Panc1 (cell line): ENCODE measurements at regions not wholly inside any gene's neighbourhood (a gene's known extent, or its start where the extent isn't known, plus 50 kb on each side); places are given as distances from the start of the nearest gene placed in this dataset.

ENCODE experiments used
- ATAC-seq: fragments of 200-7000 bp; cut with Tn5 transposase; 2 replicates; pipeline ENCODE4 v1.9.1; 2020; ENCODE audit warnings: mild to moderate bottlenecking, moderate library complexity
- BruUV-seq: library from RNA; stranded (reverse); fragments of 400-500 nt; replicated peaks from 2 replicates; lab custom pipeline; 2021; lab: Mats Ljungman, UMichigan
- CTCF ChIA-PET: fragments of 300-600 bp; sonication (Branson Sonifier 250); formaldehyde crosslinking; loops from one replicate; lab custom pipeline; 2022; ENCODE audit warnings: antibody characterized with exemption; lab: Charles Lee
- POLR2A ChIA-PET: fragments of 300-600 bp; sonication (Branson Sonifier 250); formaldehyde crosslinking; loops from one replicate; lab custom pipeline; 2022; ENCODE audit warnings: antibody characterized with exemption; lab: Charles Lee
- DNase-seq: peaks from one replicate; pipeline ENCODE4 v3.0.0-alpha.2; 2010; ENCODE audit warnings: low read depth, low spot score
- H3K27ac ChIP-seq: 2 replicates; pipeline ENCODE4 v1.5.1; 2011; ENCODE audit warnings: mild to moderate bottlenecking, low read length, inconsistent platforms
- H3K27me3 ChIP-seq: fragments of 200-500 bp; sonication (Bioruptor generic); 2 replicates; pipeline ENCODE4 v1.6.0; 2014; ENCODE audit warnings: low read length, inconsistent platforms; ENCODE audit not compliant: control insufficient read depth, insufficient read depth
- H3K36me3 ChIP-seq: fragments of 200-500 bp; sonication (Bioruptor generic); 2 replicates; pipeline ENCODE4 v1.5.1; 2014; ENCODE audit warnings: inconsistent platforms, mild to moderate bottlenecking, low read length, moderate library complexity; ENCODE audit not compliant: control insufficient read depth, insufficient read depth
- H3K4me1 ChIP-seq: 2 replicates; pipeline ENCODE4 v1.5.1; 2011; ENCODE audit warnings: inconsistent platforms, mild to moderate bottlenecking, low read length, moderate library complexity; ENCODE audit not compliant: control insufficient read depth, insufficient read depth
- H3K4me3 ChIP-seq, 2 experiments: 2 replicates each; pipeline ENCODE4 v1.5.1; 2011 to 2012; ENCODE audit warnings: low read depth in 2 of 2, low read length in 2 of 2, mild to moderate bottlenecking in 2 of 2, inconsistent platforms in 1 of 2, moderate library complexity in 1 of 2
- H3K9me3 ChIP-seq: fragments of 200-500 bp; sonication (Bioruptor generic); 2 replicates; pipeline ENCODE4 v1.5.1; 2014; ENCODE audit warnings: low read depth, mild to moderate bottlenecking, inconsistent platforms, low read length, moderate library complexity; ENCODE audit not compliant: control insufficient read depth, insufficient read depth
- POLR2AphosphoS5 ChIP-seq: IDR thresholded peaks from 2 replicates; pipeline ENCODE4 v1.6.1; 2012; ENCODE audit warnings: mild to moderate bottlenecking, low read depth, low read length, moderate library complexity
- SIN3A ChIP-seq: IDR thresholded peaks from 2 replicates; pipeline ENCODE4 v1.6.1; 2012; ENCODE audit warnings: low read depth, mild to moderate bottlenecking, low read length, moderate library complexity, borderline replicate concordance; ENCODE audit not compliant: insufficient read depth
- TCF7L2 ChIP-seq: IDR thresholded peaks from 2 replicates; pipeline ENCODE4 v1.6.1; 2011; ENCODE audit warnings: mild to moderate bottlenecking, low read depth, low read length, inconsistent platforms
- in situ Hi-C: cut with HindIII; loops from 2 replicates; pipeline ENCODE4 v1.10.0; 2016; ENCODE audit warnings: low sequenced_read_pairs, low pct_unique_long_range_greater_than_20kb
- intact Hi-C: fragments of 100-400 bp; cut with micrococcal nuclease; formaldehyde crosslinking; loops from one replicate; pipeline ENCODE4 v1.10.0; 2022; ENCODE audit not compliant: unreplicated experiment
- TF ChIP-seq, protein P1 (sequence below): fragments of 450-650 bp; IDR thresholded peaks from 2 replicates; pipeline ENCODE4 v1.5.1; 2017; ENCODE audit warnings: mild to moderate bottlenecking
- TF ChIP-seq, protein P2 (sequence below), 2 experiments: IDR thresholded peaks; 2 replicates each; pipeline ENCODE4 v1.6.1; 2011 to 2012; ENCODE audit warnings: low read depth in 2 of 2, control low read depth in 1 of 2, low read length in 1 of 2, mild to moderate bottlenecking in 1 of 2, moderate library complexity in 1 of 2; ENCODE audit not compliant: insufficient read depth in 1 of 2

DNA sequence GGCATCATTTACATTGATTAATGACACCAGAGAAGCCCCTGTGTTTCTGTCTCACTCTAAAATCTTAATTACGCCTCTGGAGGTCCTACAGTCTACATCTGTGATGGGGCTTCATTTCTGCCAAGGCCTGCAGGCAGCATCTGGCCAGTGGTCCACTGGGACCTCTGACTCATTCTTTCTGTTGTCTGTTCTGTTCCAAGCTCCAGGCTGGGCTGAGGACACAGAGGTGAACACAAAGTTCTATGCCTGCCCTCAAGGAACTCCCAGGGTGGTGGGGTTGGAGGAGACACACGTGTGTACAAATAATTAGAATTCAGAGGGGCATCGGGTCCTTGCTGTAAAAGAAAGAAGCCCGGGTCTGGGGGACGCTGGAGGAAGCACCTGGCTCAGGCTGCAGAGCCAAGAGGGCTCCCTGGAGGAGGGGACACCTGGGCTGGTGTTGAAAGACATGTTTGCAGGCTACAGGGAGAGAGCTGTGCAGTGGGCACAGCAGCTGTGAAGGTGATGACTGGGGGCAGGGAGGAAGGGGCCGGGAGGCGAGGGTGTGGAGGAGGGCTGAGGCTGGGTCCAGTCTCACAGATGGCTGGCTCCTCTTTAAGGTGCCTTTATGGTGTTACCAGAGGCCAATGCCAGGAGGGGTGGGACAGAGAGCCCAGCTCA, 103.3 kb upstream of the PRR23E start:
- CTCF ChIA-PET = no interaction called here
- TF ChIP-seq, protein P1, sequence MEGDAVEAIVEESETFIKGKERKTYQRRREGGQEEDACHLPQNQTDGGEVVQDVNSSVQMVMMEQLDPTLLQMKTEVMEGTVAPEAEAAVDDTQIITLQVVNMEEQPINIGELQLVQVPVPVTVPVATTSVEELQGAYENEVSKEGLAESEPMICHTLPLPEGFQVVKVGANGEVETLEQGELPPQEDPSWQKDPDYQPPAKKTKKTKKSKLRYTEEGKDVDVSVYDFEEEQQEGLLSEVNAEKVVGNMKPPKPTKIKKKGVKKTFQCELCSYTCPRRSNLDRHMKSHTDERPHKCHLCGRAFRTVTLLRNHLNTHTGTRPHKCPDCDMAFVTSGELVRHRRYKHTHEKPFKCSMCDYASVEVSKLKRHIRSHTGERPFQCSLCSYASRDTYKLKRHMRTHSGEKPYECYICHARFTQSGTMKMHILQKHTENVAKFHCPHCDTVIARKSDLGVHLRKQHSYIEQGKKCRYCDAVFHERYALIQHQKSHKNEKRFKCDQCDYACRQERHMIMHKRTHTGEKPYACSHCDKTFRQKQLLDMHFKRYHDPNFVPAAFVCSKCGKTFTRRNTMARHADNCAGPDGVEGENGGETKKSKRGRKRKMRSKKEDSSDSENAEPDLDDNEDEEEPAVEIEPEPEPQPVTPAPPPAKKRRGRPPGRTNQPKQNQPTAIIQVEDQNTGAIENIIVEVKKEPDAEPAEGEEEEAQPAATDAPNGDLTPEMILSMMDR = no peak
- no peak for TF ChIP-seq TCF7L2
- Histone ChIP-seq H3K4me1 (no peaks in the 10 kb centered on the region), H3K9me3 (no peaks in the 10 kb centered on the region), H3K36me3 (no peaks in the 10 kb centered on the region), H3K4me3 (no peak overlapping the region), H3K27me3 (no peaks in the 10 kb centered on the region), H3K27ac (no peak overlapping the region)
- POLR2A ChIA-PET = no interaction called here
- no TSS peak for BruUV-seq
- intact Hi-C loops = no loop called here
- ATAC-seq = no peak
- in situ Hi-C loops = no loop called here
- no peak for DNase-seq

DNA sequence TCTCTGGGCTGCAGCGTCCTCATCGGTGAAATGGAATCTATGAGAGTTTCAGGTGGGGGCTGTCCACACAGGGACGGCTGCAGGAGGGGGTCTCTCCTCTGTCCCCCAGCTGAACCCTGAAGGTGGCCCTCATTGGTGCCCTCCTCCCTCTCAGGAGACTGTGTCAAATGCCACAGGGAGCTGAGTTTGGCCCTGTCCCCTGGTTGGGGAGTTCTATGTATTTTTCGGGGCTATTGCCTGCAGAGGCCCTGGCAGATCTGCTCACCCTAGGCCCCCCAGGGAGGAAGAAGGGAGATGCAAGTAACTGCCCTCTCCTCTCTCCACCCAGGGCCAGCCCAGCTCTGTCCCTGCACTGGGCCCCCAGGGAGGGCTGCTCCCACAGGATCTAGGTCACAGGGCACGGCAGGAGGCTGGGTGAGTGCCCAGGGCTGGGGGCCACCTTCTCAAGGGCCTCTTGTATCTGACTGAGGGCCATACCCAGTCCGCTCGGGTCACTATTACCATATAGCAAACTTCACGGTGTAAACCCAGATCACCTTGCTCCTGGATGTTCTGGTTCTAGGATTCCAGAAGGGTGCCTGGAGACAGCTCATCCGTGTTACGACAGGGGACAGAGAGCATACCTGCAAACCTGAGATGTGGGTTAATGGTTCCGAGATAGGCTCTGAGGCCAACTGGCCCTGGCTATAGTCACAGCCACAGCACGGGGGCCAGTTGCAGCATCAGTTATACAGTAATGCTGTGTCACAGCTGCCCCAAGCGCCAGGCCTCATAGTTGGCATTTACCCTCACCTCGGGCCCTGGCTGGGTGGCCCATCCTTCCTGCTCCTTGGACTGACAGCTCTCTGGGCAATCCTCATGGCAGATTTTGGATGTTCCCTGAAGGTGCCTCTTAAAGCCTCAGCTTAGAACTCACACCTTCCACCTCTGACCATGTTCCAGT, 102.4 kb upstream of the PRR23E start:
- POLR2A ChIA-PET = no interaction called here
- TF ChIP-seq, protein P1 = no peak
- no peak for TF ChIP-seq POLR2AphosphoS5
- TF ChIP-seq, protein P2, sequence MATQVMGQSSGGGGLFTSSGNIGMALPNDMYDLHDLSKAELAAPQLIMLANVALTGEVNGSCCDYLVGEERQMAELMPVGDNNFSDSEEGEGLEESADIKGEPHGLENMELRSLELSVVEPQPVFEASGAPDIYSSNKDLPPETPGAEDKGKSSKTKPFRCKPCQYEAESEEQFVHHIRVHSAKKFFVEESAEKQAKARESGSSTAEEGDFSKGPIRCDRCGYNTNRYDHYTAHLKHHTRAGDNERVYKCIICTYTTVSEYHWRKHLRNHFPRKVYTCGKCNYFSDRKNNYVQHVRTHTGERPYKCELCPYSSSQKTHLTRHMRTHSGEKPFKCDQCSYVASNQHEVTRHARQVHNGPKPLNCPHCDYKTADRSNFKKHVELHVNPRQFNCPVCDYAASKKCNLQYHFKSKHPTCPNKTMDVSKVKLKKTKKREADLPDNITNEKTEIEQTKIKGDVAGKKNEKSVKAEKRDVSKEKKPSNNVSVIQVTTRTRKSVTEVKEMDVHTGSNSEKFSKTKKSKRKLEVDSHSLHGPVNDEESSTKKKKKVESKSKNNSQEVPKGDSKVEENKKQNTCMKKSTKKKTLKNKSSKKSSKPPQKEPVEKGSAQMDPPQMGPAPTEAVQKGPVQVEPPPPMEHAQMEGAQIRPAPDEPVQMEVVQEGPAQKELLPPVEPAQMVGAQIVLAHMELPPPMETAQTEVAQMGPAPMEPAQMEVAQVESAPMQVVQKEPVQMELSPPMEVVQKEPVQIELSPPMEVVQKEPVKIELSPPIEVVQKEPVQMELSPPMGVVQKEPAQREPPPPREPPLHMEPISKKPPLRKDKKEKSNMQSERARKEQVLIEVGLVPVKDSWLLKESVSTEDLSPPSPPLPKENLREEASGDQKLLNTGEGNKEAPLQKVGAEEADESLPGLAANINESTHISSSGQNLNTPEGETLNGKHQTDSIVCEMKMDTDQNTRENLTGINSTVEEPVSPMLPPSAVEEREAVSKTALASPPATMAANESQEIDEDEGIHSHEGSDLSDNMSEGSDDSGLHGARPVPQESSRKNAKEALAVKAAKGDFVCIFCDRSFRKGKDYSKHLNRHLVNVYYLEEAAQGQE (IDR thresholded peaks at IDR 0.05; ENCODE audit: insufficient read depth in 1 of 2, low read depth in 2 of 2, low read length in 1 of 2) = no peak
- TF ChIP-seq TCF7L2 = no peak
- no peak for TF ChIP-seq SIN3A

More for the DNA sequence above, 102.4 kb upstream of the PRR23E start:
- intact Hi-C loops (no loop called here), in situ Hi-C loops (no loop called here)
- DNase-seq = no peak
- no peaks in the 10 kb centered on the region for H3K27me3 ChIP-seq
- no peak overlapping the region for H3K4me3 ChIP-seq
- peak; percentile 29; the same call in 1 of the 2 replicates for ATAC-seq
- H3K27ac ChIP-seq = no peak overlapping the region
- CTCF ChIA-PET = interaction anchor here (0.6 kb wide), 1 partner anchor 44 kb away, joined by 3 read pairs; no protein-coding TSS in a partner anchor
- no peaks in the 10 kb centered on the region for H3K36me3 ChIP-seq
- BruUV-seq = no TSS peak
- H3K4me1 ChIP-seq = no peaks in the 10 kb centered on the region
- no peaks in the 10 kb centered on the region for H3K9me3 ChIP-seq
